ENCODE measurements at regions not wholly inside any gene's neighbourhood (a gene's known extent, or its start where the extent isn't known, plus 50 kb on each side); places are given as distances from the start of the nearest gene placed in this dataset.

DNA sequence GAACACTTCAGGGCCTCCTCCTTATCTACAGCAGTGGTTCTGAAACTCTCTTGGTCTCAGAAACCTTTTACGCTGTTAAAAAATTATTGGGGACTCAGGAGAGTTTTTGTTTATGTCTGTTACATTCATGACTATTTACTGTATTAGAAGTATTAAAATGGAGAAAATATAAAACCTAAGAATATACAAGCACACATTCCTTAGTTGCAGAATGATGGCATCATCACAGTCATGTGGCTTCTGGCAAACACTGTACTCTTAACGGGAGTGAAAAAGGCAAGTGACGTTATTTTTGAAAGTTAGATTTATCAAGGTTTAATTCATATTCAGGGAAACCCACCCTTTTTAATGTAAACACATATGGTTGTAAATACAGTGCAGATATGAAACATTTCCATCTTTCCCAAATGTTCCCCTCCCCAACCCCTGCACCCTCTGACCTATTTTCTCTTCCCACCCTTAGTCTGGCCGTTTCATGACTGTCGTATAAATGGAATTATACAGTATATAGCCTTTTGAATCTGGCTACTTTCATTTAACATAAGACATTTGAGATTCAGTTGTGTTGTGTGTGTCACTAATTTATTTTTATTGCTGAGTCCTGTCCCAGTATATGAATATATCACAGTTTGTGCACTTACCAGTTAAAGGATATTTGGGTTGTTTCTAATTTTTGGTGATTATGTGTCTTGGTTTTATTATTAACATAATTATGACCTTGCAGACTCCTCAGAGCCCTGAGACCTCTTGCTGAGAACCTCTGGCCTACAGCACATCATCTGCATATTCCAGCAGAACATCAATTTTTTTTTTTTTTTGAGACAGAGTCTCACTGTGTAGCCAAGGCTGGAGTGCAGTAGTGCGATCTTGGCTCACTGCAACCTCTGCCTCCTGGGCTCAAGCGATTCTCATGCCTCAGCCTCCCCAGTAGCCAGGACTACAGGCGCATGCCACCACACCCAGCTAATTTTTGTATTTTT, 457.0 kb downstream of the PCNX1 start:
- peaks cover under 1% of the 10 kb centered on the region for H3K36me3 Mint-ChIP-seq
- no peak overlapping the region for H3K4me3 Mint-ChIP-seq
- Histone ChIP-seq H3K36me3 (ENCODE audit: control insufficient read depth, insufficient read depth, low read length) (no peaks in the 10 kb centered on the region), H3K4me3 (ENCODE audit: low read depth, low read length) (no peak overlapping the region), H3K27ac (ENCODE audit: insufficient read depth, low read length, poor library complexity, severe bottlenecking) (no peak overlapping the region), H3K27me3 (ENCODE audit: control insufficient read depth, insufficient read depth, low read length) (no peaks in the 10 kb centered on the region), H3K4me1 (ENCODE audit: control insufficient read depth, insufficient read depth, low read length, poor library complexity, severe bottlenecking) (no peaks in the 10 kb centered on the region), H3K9me3 (ENCODE audit: control insufficient read depth in 2 of 2, low read length in 2 of 2) (no peaks in the 10 kb centered on the region)
- H3K27me3 Mint-ChIP-seq, result no peaks in the 10 kb centered on the region
- no peak for DNase-seq
- no peak for ATAC-seq (ENCODE audit: low read depth in 2 of 2)
- peaks cover 0 to 7% (median 0%) of the 10 kb centered on the region in 7 donors for H3K9me3 Mint-ChIP-seq
- peak overlapping the region; percentile 66 to 89 (median 70) for H3K27ac Mint-ChIP-seq
- peaks cover 34 to 43% (median 39%) of the 10 kb centered on the region in 4 donors for H3K4me1 Mint-ChIP-seq

DNA sequence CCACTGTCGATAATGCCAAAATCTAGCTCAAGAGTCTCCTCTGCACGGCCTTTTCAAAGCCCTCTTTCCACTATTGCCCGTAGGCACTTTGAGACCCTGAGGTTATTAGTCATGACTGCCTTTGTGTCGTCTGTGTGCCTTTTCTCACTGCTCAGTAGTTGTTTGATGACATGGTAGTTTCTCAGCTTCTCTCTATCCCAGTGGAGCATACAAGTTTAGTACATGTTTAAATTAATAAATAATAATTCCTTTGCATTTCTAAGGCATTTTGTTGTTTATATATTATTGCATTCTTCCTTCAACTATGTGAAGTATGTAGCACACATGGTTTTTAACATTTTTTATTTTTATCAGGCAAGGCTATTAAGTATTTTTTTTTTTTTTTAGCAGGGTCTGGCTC, 458.1 kb downstream of the PCNX1 start:
- no peaks in the 10 kb centered on the region for H3K4me1 ChIP-seq (ENCODE audit: control insufficient read depth, insufficient read depth, low read length, poor library complexity, severe bottlenecking)
- H3K36me3 ChIP-seq (ENCODE audit: control insufficient read depth, insufficient read depth, low read length), result no peaks in the 10 kb centered on the region
- Mint-ChIP-seq H3K9me3 (peaks cover 0 to 1% (median 0%) of the 10 kb centered on the region in 7 donors), H3K36me3 (no peaks in the 10 kb centered on the region), H3K4me3 (no peak overlapping the region), H3K27me3 (no peaks in the 10 kb centered on the region), H3K4me1 (peaks cover 27 to 40% (median 34%) of the 10 kb centered on the region in 4 donors), H3K27ac (peak overlapping the region in 1 of 3 donors; percentile 33)
- no peak overlapping the region for H3K4me3 ChIP-seq (ENCODE audit: low read depth, low read length)
- no peaks in the 10 kb centered on the region for H3K9me3 ChIP-seq (ENCODE audit: control insufficient read depth in 2 of 2, low read length in 2 of 2)
- no peak for ATAC-seq (ENCODE audit: low read depth in 2 of 2)
- H3K27me3 ChIP-seq (ENCODE audit: control insufficient read depth, insufficient read depth, low read length), result no peaks in the 10 kb centered on the region
- no peak for DNase-seq
- H3K27ac ChIP-seq (ENCODE audit: insufficient read depth, low read length, poor library complexity, severe bottlenecking), result no peak overlapping the region

DNA sequence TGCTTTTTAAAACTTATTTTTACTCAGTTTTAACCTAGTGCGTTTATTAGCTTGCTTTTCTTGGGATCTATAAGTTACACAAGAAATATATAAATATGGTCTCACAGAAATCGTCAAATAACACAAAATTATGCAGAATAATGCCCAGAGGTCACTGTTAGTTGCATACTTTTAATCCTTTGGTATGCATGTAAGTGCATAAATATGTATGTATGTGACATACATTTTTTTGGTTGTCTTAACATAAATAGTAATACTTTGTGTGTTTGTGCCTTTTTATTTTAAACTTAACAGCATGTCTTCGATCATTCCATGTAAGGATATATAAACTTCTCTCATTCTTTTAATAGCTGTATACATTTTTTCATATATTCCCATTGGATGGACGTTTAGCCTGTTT, 459.6 kb downstream of the PCNX1 start:
- Histone ChIP-seq H3K27ac (ENCODE audit: insufficient read depth, low read length, poor library complexity, severe bottlenecking) (no peak overlapping the region), H3K36me3 (ENCODE audit: control insufficient read depth, insufficient read depth, low read length) (no peaks in the 10 kb centered on the region), H3K27me3 (ENCODE audit: control insufficient read depth, insufficient read depth, low read length) (no peaks in the 10 kb centered on the region), H3K4me3 (ENCODE audit: low read depth, low read length) (no peak overlapping the region), H3K9me3 (ENCODE audit: control insufficient read depth in 2 of 2, low read length in 2 of 2) (no peaks in the 10 kb centered on the region), H3K4me1 (ENCODE audit: control insufficient read depth, insufficient read depth, low read length, poor library complexity, severe bottlenecking) (peaks cover 2% of the 10 kb centered on the region)
- Mint-ChIP-seq H3K27ac (no peak overlapping the region), H3K4me3 (peak overlapping the region in 1 of 4 donors; percentile 10), H3K27me3 (no peaks in the 10 kb centered on the region), H3K36me3 (no peaks in the 10 kb centered on the region), H3K4me1 (peaks cover 24 to 36% (median 29%) of the 10 kb centered on the region in 4 donors), H3K9me3 (peaks cover 0 to 2% (median 0%) of the 10 kb centered on the region in 7 donors)
- ATAC-seq (ENCODE audit: low read depth in 2 of 2) (no peak), DNase-seq (no peak)

DNA sequence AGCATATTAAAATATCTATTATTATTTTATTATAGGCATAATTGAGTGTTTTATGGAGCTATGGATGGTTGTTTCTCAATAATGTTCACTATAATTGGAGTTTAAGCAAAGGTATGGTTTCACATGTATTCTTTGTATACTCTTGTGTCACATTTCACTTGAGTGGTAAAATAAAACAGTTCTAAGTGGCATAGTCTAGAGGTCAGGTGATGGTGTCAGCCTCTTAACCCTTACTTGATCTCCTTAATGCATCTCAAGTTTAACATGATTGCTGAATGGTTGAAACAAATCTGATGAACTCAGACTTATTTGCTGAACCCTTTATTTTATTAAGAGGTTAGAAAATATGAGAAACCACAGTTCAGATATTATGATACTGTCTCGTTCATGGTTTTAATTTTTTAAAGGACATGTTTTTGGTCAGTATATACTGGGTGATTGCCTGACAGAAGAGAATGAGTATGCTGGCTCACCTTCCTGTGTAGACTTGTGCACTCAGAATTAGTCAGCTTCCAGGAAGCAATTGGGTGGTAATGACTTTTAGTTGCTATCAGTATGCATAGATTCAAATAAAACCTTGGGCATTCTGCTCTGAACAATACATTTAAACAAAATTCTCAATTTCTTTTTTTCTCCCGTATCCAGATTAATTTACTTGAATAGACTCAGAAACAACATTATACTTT, 464.6 kb downstream of the PCNX1 start:
- Mint-ChIP-seq H3K27ac (peak overlapping the region in 1 of 3 donors; percentile 2), H3K4me3 (no peak overlapping the region), H3K9me3 (peaks cover 0 to 7% (median 0%) of the 10 kb centered on the region in 7 donors), H3K36me3 (peaks cover 8% of the 10 kb centered on the region), H3K27me3 (no peaks in the 10 kb centered on the region), H3K4me1 (peaks cover 18 to 30% (median 26%) of the 10 kb centered on the region in 4 donors)
- Histone ChIP-seq H3K27ac (ENCODE audit: insufficient read depth, low read length, poor library complexity, severe bottlenecking) (no peak overlapping the region), H3K4me1 (ENCODE audit: control insufficient read depth, insufficient read depth, low read length, poor library complexity, severe bottlenecking) (peaks cover 6% of the 10 kb centered on the region), H3K36me3 (ENCODE audit: control insufficient read depth, insufficient read depth, low read length) (no peaks in the 10 kb centered on the region), H3K4me3 (ENCODE audit: low read depth, low read length) (no peak overlapping the region), H3K9me3 (ENCODE audit: control insufficient read depth in 2 of 2, low read length in 2 of 2) (no peaks in the 10 kb centered on the region), H3K27me3 (ENCODE audit: control insufficient read depth, insufficient read depth, low read length) (no peaks in the 10 kb centered on the region)
- ATAC-seq (ENCODE audit: low read depth in 2 of 2) (peak; percentile 66 to 83), DNase-seq (peak in 1 of 3 donors; percentile 76)

DNA sequence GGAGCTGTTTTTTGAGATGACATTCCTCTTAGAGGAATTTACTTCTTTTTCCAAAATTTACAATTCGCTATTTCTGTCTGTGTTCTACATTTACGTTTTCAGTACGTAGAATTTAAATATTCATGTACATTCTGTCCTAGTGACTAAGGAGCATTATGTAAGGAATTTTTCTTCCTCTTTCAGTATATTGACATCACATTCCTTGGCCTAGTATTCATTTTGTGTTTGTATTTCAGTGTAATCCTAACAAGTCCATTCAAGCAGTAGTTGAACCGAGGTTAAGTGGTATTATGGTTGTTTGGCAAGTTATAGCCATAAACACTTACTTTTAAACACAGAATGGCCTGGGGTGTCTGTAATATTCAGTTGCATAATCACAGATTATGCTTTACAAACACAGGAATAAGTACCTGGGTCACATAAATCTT, 465.2 kb downstream of the PCNX1 start:
- no peak overlapping the region for H3K4me3 ChIP-seq (ENCODE audit: low read depth, low read length)
- Mint-ChIP-seq H3K36me3 (peaks cover 8% of the 10 kb centered on the region), H3K27ac (no peak overlapping the region), H3K4me3 (no peak overlapping the region), H3K9me3 (peaks cover 0 to 7% (median 0%) of the 10 kb centered on the region in 7 donors), H3K27me3 (no peaks in the 10 kb centered on the region), H3K4me1 (peaks cover 18 to 30% (median 26%) of the 10 kb centered on the region in 4 donors)
- H3K4me1 ChIP-seq (ENCODE audit: control insufficient read depth, insufficient read depth, low read length, poor library complexity, severe bottlenecking), result peaks cover 6% of the 10 kb centered on the region
- ATAC-seq (ENCODE audit: low read depth in 2 of 2) (no peak), DNase-seq (no peak)
- no peaks in the 10 kb centered on the region for H3K27me3 ChIP-seq (ENCODE audit: control insufficient read depth, insufficient read depth, low read length)
- H3K9me3 ChIP-seq (ENCODE audit: control insufficient read depth in 2 of 2, low read length in 2 of 2), result no peaks in the 10 kb centered on the region
- no peak overlapping the region for H3K27ac ChIP-seq (ENCODE audit: insufficient read depth, low read length, poor library complexity, severe bottlenecking)
- H3K36me3 ChIP-seq (ENCODE audit: control insufficient read depth, insufficient read depth, low read length), result no peaks in the 10 kb centered on the region

DNA sequence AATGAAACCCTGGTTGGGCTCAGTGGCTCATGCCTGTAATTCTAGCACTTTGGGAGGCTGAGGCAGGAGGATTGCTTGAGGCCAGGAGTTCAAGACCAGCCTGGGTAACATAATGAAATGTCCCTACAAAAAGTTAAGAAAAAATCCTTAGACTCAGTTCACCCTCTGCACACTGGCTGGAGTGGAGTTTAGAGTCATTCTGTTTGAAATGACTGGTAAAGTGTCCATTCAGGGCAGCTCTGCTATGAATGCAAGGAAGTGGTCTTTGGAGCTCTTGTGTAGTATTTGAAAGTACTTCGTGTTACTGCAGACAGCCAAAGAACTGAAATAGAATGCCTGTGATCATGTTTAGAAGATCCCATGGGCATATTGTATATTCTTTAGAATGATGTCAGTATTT, 466.5 kb downstream of the PCNX1 start:
- no peaks in the 10 kb centered on the region for H3K36me3 ChIP-seq (ENCODE audit: control insufficient read depth, insufficient read depth, low read length)
- H3K9me3 Mint-ChIP-seq, result peaks cover 0 to 12% (median 6%) of the 10 kb centered on the region in 7 donors
- H3K4me1 Mint-ChIP-seq, result peaks cover 29 to 41% (median 37%) of the 10 kb centered on the region in 4 donors
- no peak overlapping the region for H3K4me3 Mint-ChIP-seq
- no peaks in the 10 kb centered on the region for H3K9me3 ChIP-seq (ENCODE audit: control insufficient read depth in 2 of 2, low read length in 2 of 2)
- H3K4me3 ChIP-seq (ENCODE audit: low read depth, low read length), result no peak overlapping the region
- DNase-seq (no peak), ATAC-seq (ENCODE audit: low read depth in 2 of 2) (no peak)
- H3K36me3 Mint-ChIP-seq, result peaks cover 14% of the 10 kb centered on the region
- H3K27me3 ChIP-seq (ENCODE audit: control insufficient read depth, insufficient read depth, low read length), result no peaks in the 10 kb centered on the region
- no peaks in the 10 kb centered on the region for H3K27me3 Mint-ChIP-seq
- no peak overlapping the region for H3K27ac ChIP-seq (ENCODE audit: insufficient read depth, low read length, poor library complexity, severe bottlenecking)
- H3K4me1 ChIP-seq (ENCODE audit: control insufficient read depth, insufficient read depth, low read length, poor library complexity, severe bottlenecking), result peaks cover 8% of the 10 kb centered on the region
- no peak overlapping the region for H3K27ac Mint-ChIP-seq

DNA sequence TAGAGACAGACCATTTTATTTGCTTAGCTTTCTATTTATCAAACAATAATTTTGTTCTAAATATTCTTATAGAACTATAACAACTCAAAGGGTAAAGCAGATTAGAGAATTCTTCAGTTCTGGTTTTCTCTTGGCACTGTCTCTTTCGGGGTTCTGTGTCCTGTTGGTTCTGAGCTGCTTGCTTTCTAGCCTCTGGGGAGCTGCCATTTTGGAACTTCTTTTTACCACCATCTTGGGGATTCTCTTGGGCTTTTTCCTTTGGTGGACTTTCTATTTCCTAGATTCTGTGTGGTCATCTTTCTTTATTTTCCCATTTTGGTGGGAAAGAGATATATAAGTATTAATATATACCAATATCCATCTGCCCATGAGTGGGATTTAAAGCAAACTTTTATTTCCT, 467.7 kb downstream of the PCNX1 start:
- Histone ChIP-seq H3K27ac (ENCODE audit: insufficient read depth, low read length, poor library complexity, severe bottlenecking) (no peak overlapping the region), H3K27me3 (ENCODE audit: control insufficient read depth, insufficient read depth, low read length) (no peaks in the 10 kb centered on the region), H3K4me1 (ENCODE audit: control insufficient read depth, insufficient read depth, low read length, poor library complexity, severe bottlenecking) (peaks cover 8% of the 10 kb centered on the region), H3K4me3 (ENCODE audit: low read depth, low read length) (no peak overlapping the region), H3K36me3 (ENCODE audit: control insufficient read depth, insufficient read depth, low read length) (no peaks in the 10 kb centered on the region), H3K9me3 (ENCODE audit: control insufficient read depth in 2 of 2, low read length in 2 of 2) (no peaks in the 10 kb centered on the region)
- Mint-ChIP-seq H3K27me3 (no peaks in the 10 kb centered on the region), H3K36me3 (peaks cover 14% of the 10 kb centered on the region), H3K4me3 (no peak overlapping the region), H3K9me3 (peaks cover 0 to 12% (median 6%) of the 10 kb centered on the region in 7 donors), H3K4me1 (peaks cover 36 to 45% (median 42%) of the 10 kb centered on the region in 4 donors), H3K27ac (no peak overlapping the region)
- no peak for ATAC-seq (ENCODE audit: low read depth in 2 of 2)
- no peak for DNase-seq

Data from CD4-positive, CD25-positive, alpha-beta regulatory T cell (primary cell).